ENCODE measurements at regions not wholly inside any gene's neighbourhood (a gene's known extent, or its start where the extent isn't known, plus 50 kb on each side); places are given as distances from the start of the nearest gene placed in this dataset.

DNA sequence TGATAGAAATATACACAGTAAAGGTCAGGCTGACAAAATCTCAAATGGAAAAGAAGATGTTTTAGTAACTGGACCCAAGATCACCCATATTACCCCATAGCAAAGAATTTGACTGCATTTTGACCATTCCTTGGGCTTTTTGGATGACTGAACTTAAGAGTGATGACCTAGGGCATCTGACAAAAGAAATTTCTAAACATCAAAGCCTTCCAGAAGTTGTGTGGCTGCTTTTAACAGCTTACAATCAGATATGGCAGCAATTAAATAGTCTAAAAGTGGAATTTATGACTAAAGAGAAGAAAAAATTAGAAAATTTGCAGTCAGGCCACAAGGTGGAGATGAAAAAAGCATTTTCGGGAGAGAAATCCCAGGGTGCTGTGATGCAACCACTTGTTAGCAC lies 563.0 kb downstream of the RERGL start:
- no peaks in the 10 kb centered on the region for H3K27me3 ChIP-seq (ENCODE audit: control insufficient read depth, insufficient read depth, low read length)
- no peak overlapping the region for H3K4me3 ChIP-seq (ENCODE audit: low read depth in 2 of 2, low read length in 2 of 2)
- intact Hi-C loops (cut with micrococcal nuclease; ENCODE audit: unreplicated experiment), result no loop called here
- no TSS peak for BruUV-seq (replicated peaks)
- no peak overlapping the region for H3K27ac ChIP-seq (ENCODE audit: low read length)
- ATAC-seq (no peak), DNase-seq (ENCODE audit: low read depth, low spot score) (no peak)
- no peaks in the 10 kb centered on the region for H3K36me3 ChIP-seq (ENCODE audit: control insufficient read depth, insufficient read depth, low read length)
- POLR2A ChIA-PET, result no interaction called here
- TF ChIP-seq, protein P1, sequence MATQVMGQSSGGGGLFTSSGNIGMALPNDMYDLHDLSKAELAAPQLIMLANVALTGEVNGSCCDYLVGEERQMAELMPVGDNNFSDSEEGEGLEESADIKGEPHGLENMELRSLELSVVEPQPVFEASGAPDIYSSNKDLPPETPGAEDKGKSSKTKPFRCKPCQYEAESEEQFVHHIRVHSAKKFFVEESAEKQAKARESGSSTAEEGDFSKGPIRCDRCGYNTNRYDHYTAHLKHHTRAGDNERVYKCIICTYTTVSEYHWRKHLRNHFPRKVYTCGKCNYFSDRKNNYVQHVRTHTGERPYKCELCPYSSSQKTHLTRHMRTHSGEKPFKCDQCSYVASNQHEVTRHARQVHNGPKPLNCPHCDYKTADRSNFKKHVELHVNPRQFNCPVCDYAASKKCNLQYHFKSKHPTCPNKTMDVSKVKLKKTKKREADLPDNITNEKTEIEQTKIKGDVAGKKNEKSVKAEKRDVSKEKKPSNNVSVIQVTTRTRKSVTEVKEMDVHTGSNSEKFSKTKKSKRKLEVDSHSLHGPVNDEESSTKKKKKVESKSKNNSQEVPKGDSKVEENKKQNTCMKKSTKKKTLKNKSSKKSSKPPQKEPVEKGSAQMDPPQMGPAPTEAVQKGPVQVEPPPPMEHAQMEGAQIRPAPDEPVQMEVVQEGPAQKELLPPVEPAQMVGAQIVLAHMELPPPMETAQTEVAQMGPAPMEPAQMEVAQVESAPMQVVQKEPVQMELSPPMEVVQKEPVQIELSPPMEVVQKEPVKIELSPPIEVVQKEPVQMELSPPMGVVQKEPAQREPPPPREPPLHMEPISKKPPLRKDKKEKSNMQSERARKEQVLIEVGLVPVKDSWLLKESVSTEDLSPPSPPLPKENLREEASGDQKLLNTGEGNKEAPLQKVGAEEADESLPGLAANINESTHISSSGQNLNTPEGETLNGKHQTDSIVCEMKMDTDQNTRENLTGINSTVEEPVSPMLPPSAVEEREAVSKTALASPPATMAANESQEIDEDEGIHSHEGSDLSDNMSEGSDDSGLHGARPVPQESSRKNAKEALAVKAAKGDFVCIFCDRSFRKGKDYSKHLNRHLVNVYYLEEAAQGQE (IDR thresholded peaks at IDR 0.05; ENCODE audit: insufficient read depth in 1 of 2, low read depth in 2 of 2, low read length in 1 of 2), result no peak
- TF ChIP-seq, protein P2, sequence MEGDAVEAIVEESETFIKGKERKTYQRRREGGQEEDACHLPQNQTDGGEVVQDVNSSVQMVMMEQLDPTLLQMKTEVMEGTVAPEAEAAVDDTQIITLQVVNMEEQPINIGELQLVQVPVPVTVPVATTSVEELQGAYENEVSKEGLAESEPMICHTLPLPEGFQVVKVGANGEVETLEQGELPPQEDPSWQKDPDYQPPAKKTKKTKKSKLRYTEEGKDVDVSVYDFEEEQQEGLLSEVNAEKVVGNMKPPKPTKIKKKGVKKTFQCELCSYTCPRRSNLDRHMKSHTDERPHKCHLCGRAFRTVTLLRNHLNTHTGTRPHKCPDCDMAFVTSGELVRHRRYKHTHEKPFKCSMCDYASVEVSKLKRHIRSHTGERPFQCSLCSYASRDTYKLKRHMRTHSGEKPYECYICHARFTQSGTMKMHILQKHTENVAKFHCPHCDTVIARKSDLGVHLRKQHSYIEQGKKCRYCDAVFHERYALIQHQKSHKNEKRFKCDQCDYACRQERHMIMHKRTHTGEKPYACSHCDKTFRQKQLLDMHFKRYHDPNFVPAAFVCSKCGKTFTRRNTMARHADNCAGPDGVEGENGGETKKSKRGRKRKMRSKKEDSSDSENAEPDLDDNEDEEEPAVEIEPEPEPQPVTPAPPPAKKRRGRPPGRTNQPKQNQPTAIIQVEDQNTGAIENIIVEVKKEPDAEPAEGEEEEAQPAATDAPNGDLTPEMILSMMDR (IDR thresholded peaks at IDR 0.05), result no peak
- no peak for TF ChIP-seq TCF7L2 (IDR thresholded peaks at IDR 0.05; ENCODE audit: low read depth, low read length)
- no peak for TF ChIP-seq POLR2AphosphoS5 (IDR thresholded peaks at IDR 0.05; ENCODE audit: low read depth, low read length)
- TF ChIP-seq SIN3A (IDR thresholded peaks at IDR 0.05; ENCODE audit: borderline replicate concordance, insufficient read depth, low read depth, low read length), result no peak
- no peaks in the 10 kb centered on the region for H3K9me3 ChIP-seq (ENCODE audit: control insufficient read depth, insufficient read depth, low read depth, low read length)
- no peaks in the 10 kb centered on the region for H3K4me1 ChIP-seq (ENCODE audit: control insufficient read depth, insufficient read depth, low read length)
- in situ Hi-C loops (cut with HindIII; ENCODE audit: low pct_unique_long_range_greater_than_20kb, low sequenced_read_pairs), result no loop called here
- CTCF ChIA-PET, result no interaction called here

- TF ChIP-seq, protein P2 (IDR thresholded peaks at IDR 0.05), result peak; percentile 7; the same call in 1 of the 2 replicates
- TF ChIP-seq TCF7L2 (IDR thresholded peaks at IDR 0.05; ENCODE audit: low read depth, low read length), result no peak
- no peak for TF ChIP-seq POLR2AphosphoS5 (IDR thresholded peaks at IDR 0.05; ENCODE audit: low read depth, low read length)
- TF ChIP-seq, protein P1 (IDR thresholded peaks at IDR 0.05; ENCODE audit: insufficient read depth in 1 of 2, low read depth in 2 of 2, low read length in 1 of 2), result no peak
- ChIA-PET CTCF (no interaction called here), POLR2A (no interaction called here)
- intact Hi-C loops (cut with micrococcal nuclease; ENCODE audit: unreplicated experiment) (no loop called here), in situ Hi-C loops (cut with HindIII; ENCODE audit: low pct_unique_long_range_greater_than_20kb, low sequenced_read_pairs) (no loop called here)
- ATAC-seq, result no peak
- no peaks in the 10 kb centered on the region for H3K27me3 ChIP-seq (ENCODE audit: control insufficient read depth, insufficient read depth, low read length)
- H3K4me3 ChIP-seq (ENCODE audit: low read depth in 2 of 2, low read length in 2 of 2), result no peak overlapping the region
- H3K9me3 ChIP-seq (ENCODE audit: control insufficient read depth, insufficient read depth, low read depth, low read length), result no peaks in the 10 kb centered on the region
- no TSS peak for BruUV-seq (replicated peaks)
- DNase-seq (ENCODE audit: low read depth, low spot score), result no peak
- H3K36me3 ChIP-seq (ENCODE audit: control insufficient read depth, insufficient read depth, low read length), result no peaks in the 10 kb centered on the region
- H3K27ac ChIP-seq (ENCODE audit: low read length), result no peak overlapping the region
- H3K4me1 ChIP-seq (ENCODE audit: control insufficient read depth, insufficient read depth, low read length), result no peaks in the 10 kb centered on the region
Measured at GRCh38 chr12:17511369-17511768, 578.6 kb downstream of the RERGL start.

All from Panc1 (cell line).